HCT116 (cell line): ENCODE measurements at regions not wholly inside any gene's neighbourhood (a gene's known extent, or its start where the extent isn't known, plus 50 kb on each side); places are given as distances from the start of the nearest gene placed in this dataset.

Experiments
- EGR1 ChIP-seq: IDR thresholded peaks from 2 replicates; pipeline ENCODE4 v1.6.1; 2012; ENCODE audit warnings: low read depth
- EZH2 ChIP-seq: fragments of 200-600 bp; sonication (generic); IDR thresholded peaks from 2 replicates; pipeline ENCODE4 v1.6.1; 2017; ENCODE audit warnings: antibody characterized with exemption, mixed run types
- JUND ChIP-seq: IDR thresholded peaks from 2 replicates; pipeline ENCODE4 v1.6.1; 2012
- POLR2A ChIP-seq: IDR thresholded peaks from 2 replicates; pipeline ENCODE4 v1.7.0; 2011; ENCODE audit warnings: borderline replicate concordance; ENCODE audit not compliant: insufficient read depth, insufficient read length; ENCODE audit errors: extremely low read depth
- POLR2AphosphoS5 ChIP-seq: IDR thresholded peaks from 2 replicates; pipeline ENCODE4 v1.6.1; 2011; ENCODE audit warnings: mild to moderate bottlenecking, low read depth, low read length, moderate library complexity
- RAD21 ChIP-seq: IDR thresholded peaks from 2 replicates; pipeline ENCODE4 v1.6.1; 2012; ENCODE audit warnings: low read depth, mild to moderate bottlenecking
- SRF ChIP-seq: IDR thresholded peaks from 2 replicates; pipeline ENCODE4 v1.6.1; 2012; ENCODE audit warnings: low read depth
- TF ChIP-seq, protein P1 (sequence below), 3 experiments: fragments of 200-600 bp in 1 of 3; sonication (generic) in 1 of 3; IDR thresholded peaks in 2 of 3; conservative IDR thresholded peaks in 1 of 3; 2 replicates each; pipeline ENCODE4 v1.5.1; 2012 to 2017; ENCODE audit warnings: low read depth in 2 of 3, low read length in 2 of 3, antibody characterized with exemption in 1 of 3, borderline replicate concordance in 1 of 3, control low read depth in 1 of 3, mild to moderate bottlenecking in 1 of 3, mixed read lengths in 1 of 3, mixed run types in 1 of 3, moderate library complexity in 1 of 3; ENCODE audit not compliant: insufficient read depth in 1 of 3
- TF ChIP-seq, protein P2 (sequence below): IDR thresholded peaks from 2 replicates; pipeline ENCODE4 v1.6.1; 2012
- TF ChIP-seq, protein P3 (sequence below): IDR thresholded peaks from 2 replicates; pipeline ENCODE4 v1.6.1; 2012; ENCODE audit warnings: low read depth
- TF ChIP-seq, protein P4 (sequence below): IDR thresholded peaks from 2 replicates; pipeline ENCODE4 v1.6.1; 2012
- TF ChIP-seq, protein P5 (sequence below): IDR thresholded peaks from 2 replicates; pipeline ENCODE4 v1.6.1; 2011; ENCODE audit warnings: mild to moderate bottlenecking, low read length, moderate library complexity; ENCODE audit not compliant: insufficient replicate concordance; ENCODE audit errors: extremely low read depth

DNA sequence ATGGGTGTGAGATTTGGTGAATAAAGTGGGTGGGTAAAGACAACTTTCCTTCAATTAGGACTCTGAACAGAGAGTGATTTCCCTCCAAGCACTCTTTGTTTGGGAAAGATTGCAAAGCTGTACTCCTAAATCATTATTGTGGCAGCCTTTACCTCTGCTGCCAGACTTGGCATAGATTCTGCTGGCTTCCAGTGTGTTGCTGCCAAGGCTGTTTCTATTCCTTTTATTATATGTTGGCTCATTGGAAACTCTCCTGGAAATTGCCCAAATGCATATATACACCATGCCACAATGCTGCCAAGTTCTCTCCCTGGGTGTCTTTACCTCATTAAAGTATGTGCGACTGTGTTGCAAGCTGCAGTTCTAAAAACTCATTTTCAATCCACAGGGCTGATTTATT is 668.0 kb downstream of the MRPL39 start:
- TF ChIP-seq, protein P1, sequence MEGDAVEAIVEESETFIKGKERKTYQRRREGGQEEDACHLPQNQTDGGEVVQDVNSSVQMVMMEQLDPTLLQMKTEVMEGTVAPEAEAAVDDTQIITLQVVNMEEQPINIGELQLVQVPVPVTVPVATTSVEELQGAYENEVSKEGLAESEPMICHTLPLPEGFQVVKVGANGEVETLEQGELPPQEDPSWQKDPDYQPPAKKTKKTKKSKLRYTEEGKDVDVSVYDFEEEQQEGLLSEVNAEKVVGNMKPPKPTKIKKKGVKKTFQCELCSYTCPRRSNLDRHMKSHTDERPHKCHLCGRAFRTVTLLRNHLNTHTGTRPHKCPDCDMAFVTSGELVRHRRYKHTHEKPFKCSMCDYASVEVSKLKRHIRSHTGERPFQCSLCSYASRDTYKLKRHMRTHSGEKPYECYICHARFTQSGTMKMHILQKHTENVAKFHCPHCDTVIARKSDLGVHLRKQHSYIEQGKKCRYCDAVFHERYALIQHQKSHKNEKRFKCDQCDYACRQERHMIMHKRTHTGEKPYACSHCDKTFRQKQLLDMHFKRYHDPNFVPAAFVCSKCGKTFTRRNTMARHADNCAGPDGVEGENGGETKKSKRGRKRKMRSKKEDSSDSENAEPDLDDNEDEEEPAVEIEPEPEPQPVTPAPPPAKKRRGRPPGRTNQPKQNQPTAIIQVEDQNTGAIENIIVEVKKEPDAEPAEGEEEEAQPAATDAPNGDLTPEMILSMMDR (IDR thresholded peaks at IDR 0.05 in 2 of 3, conservative IDR thresholded peaks at IDR 0.05 in 1 of 3; ENCODE audit: borderline replicate concordance in 1 of 3, insufficient read depth in 1 of 3, low read depth in 2 of 3, low read length in 2 of 3), result no peak
- no peak for TF ChIP-seq POLR2A
- TF ChIP-seq, protein P2, sequence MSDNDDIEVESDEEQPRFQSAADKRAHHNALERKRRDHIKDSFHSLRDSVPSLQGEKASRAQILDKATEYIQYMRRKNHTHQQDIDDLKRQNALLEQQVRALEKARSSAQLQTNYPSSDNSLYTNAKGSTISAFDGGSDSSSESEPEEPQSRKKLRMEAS, result no peak
- TF ChIP-seq, protein P3, sequence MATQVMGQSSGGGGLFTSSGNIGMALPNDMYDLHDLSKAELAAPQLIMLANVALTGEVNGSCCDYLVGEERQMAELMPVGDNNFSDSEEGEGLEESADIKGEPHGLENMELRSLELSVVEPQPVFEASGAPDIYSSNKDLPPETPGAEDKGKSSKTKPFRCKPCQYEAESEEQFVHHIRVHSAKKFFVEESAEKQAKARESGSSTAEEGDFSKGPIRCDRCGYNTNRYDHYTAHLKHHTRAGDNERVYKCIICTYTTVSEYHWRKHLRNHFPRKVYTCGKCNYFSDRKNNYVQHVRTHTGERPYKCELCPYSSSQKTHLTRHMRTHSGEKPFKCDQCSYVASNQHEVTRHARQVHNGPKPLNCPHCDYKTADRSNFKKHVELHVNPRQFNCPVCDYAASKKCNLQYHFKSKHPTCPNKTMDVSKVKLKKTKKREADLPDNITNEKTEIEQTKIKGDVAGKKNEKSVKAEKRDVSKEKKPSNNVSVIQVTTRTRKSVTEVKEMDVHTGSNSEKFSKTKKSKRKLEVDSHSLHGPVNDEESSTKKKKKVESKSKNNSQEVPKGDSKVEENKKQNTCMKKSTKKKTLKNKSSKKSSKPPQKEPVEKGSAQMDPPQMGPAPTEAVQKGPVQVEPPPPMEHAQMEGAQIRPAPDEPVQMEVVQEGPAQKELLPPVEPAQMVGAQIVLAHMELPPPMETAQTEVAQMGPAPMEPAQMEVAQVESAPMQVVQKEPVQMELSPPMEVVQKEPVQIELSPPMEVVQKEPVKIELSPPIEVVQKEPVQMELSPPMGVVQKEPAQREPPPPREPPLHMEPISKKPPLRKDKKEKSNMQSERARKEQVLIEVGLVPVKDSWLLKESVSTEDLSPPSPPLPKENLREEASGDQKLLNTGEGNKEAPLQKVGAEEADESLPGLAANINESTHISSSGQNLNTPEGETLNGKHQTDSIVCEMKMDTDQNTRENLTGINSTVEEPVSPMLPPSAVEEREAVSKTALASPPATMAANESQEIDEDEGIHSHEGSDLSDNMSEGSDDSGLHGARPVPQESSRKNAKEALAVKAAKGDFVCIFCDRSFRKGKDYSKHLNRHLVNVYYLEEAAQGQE, result no peak
- TF ChIP-seq EZH2, result no peak
- no peak for TF ChIP-seq SRF
- no peak for TF ChIP-seq RAD21
- no peak for TF ChIP-seq POLR2AphosphoS5
- TF ChIP-seq JUND, result no peak
- TF ChIP-seq, protein P4, sequence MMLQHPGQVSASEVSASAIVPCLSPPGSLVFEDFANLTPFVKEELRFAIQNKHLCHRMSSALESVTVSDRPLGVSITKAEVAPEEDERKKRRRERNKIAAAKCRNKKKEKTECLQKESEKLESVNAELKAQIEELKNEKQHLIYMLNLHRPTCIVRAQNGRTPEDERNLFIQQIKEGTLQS, result no peak
- no peak for TF ChIP-seq EGR1
- TF ChIP-seq, protein P5, sequence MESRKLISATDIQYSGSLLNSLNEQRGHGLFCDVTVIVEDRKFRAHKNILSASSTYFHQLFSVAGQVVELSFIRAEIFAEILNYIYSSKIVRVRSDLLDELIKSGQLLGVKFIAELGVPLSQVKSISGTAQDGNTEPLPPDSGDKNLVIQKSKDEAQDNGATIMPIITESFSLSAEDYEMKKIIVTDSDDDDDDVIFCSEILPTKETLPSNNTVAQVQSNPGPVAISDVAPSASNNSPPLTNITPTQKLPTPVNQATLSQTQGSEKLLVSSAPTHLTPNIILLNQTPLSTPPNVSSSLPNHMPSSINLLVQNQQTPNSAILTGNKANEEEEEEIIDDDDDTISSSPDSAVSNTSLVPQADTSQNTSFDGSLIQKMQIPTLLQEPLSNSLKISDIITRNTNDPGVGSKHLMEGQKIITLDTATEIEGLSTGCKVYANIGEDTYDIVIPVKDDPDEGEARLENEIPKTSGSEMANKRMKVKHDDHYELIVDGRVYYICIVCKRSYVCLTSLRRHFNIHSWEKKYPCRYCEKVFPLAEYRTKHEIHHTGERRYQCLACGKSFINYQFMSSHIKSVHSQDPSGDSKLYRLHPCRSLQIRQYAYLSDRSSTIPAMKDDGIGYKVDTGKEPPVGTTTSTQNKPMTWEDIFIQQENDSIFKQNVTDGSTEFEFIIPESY, result no peak
